DOHH2 (cell line): ENCODE measurements at regions not wholly inside any gene's neighbourhood (a gene's known extent, or its start where the extent isn't known, plus 50 kb on each side); places are given as distances from the start of the nearest gene placed in this dataset.

Source experiments
- H3F3A ChIP-seq: fragments of 200-600 bp; sonication (generic), shearing (Covaris generic); 2 replicates; pipeline ENCODE4 v1.6.0; 2016; ENCODE audit warnings: antibody characterized with exemption, mild to moderate bottlenecking; ENCODE audit not compliant: control insufficient read depth, insufficient read depth
- H3K27ac ChIP-seq: fragments of 200-600 bp; sonication (generic); 2 replicates; pipeline ENCODE4 v1.5.1; 2014; ENCODE audit warnings: low read depth, mild to moderate bottlenecking, low read length, moderate library complexity
- H3K27me3 ChIP-seq: fragments of 200-600 bp; sonication (generic); 2 replicates; pipeline ENCODE4 v1.6.1; 2014; ENCODE audit warnings: mild to moderate bottlenecking, low read length, mixed read lengths; ENCODE audit not compliant: control insufficient read depth
- H3K36me3 ChIP-seq: fragments of 200-600 bp; sonication (generic); 2 replicates; pipeline ENCODE4 v1.6.1; 2014; ENCODE audit warnings: mild to moderate bottlenecking, low read length, moderate library complexity, mixed read lengths; ENCODE audit not compliant: control insufficient read depth
- H3K4me1 ChIP-seq: fragments of 200-600 bp; sonication (generic); 2 replicates; pipeline ENCODE4 v1.6.1; 2014; ENCODE audit warnings: mild to moderate bottlenecking, low read length, mixed read lengths; ENCODE audit not compliant: control insufficient read depth
- H3K4me2 ChIP-seq: fragments of 200-600 bp; sonication (generic); 2 replicates; pipeline ENCODE4 v1.6.0; 2014; ENCODE audit warnings: mild to moderate bottlenecking, low read length, moderate library complexity
- H3K4me3 ChIP-seq: fragments of 200-600 bp; sonication (generic); 2 replicates; pipeline ENCODE4 v1.5.1; 2014; ENCODE audit warnings: mild to moderate bottlenecking, low read length, mixed read lengths
- H3K79me2 ChIP-seq: fragments of 200-600 bp; sonication (generic); 2 replicates; pipeline ENCODE4 v1.6.1; 2014; ENCODE audit warnings: mild to moderate bottlenecking, low read length, mixed read lengths; ENCODE audit not compliant: control insufficient read depth
- H3K9me2 ChIP-seq: fragments of 200-600 bp; sonication (generic); replicated peaks from 2 replicates; pipeline ENCODE4 v1.6.1; 2014; ENCODE audit warnings: mild to moderate bottlenecking, low read length, mixed read lengths; ENCODE audit not compliant: control insufficient read depth
- H3K9me3 ChIP-seq: fragments of 200-600 bp; sonication (generic); 2 replicates; pipeline ENCODE4 v1.6.1; 2014; ENCODE audit warnings: antibody characterized with exemption, low read length, mixed read lengths; ENCODE audit not compliant: control insufficient read depth, insufficient read depth
- H4K20me1 ChIP-seq: fragments of 200-600 bp; sonication (generic); 2 replicates; pipeline ENCODE4 v1.6.0; 2014; ENCODE audit warnings: low read depth, mild to moderate bottlenecking, antibody characterized with exemption, low read length, moderate library complexity; ENCODE audit not compliant: control insufficient read depth, insufficient read depth
- EZH2phosphoT487 ChIP-seq: fragments of 200-600 bp; sonication (generic); IDR thresholded peaks from 2 replicates; pipeline ENCODE4 v1.6.1; 2017; ENCODE audit warnings: borderline replicate concordance, mild to moderate bottlenecking, antibody characterized with exemption, low read length, moderate library complexity, mixed read lengths
- TF ChIP-seq, protein P1 (sequence below): fragments of 200-600 bp; sonication (generic); IDR thresholded peaks from one replicate; pipeline ENCODE4 v1.5.1; 2014; ENCODE audit warnings: antibody characterized with exemption, mild to moderate bottlenecking, low read depth, low read length; ENCODE audit not compliant: poor library complexity, severe bottlenecking

DNA sequence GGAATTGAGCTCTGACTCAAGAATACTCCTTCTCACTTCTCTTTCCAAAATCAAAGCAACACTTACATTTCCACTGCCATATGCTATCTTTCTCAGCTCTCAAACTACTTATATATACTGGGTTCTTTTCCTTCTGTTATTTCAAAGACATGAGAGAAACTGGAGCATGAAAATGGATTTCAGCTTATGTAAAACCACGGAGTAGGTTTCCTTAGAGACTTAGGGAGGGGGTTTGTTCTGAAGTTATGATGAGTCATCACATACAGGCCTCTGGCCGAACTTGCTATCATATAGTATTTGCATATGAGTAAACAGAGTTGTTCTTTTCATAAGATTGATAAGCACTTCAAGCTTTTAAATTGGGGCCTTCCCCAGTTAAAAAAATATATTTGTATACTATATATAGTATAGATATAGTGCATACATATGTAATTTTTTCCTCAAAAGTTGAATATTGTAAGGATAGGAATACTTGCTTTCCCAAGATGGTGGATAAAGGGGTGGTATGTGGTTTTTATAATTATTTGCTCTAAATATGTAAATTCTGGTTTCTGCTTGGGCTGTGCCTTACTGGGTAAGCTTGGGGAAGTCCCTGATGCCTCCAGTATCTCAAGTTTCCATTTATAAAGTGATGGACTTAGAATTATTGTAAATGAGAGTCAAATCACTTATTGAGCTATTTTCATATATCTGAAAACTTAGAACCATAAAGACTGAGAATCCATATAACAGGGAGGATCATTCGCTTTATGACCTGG lies 273.9 kb downstream of the RFPL4B start:
- Histone ChIP-seq H3K4me3 (no peak overlapping the region), H3K9me2 (no peaks in the 10 kb centered on the region), H3K4me1 (no peaks in the 10 kb centered on the region), H3K4me2 (no peak overlapping the region), H3K36me3 (no peaks in the 10 kb centered on the region), H3K9me3 (no peaks in the 10 kb centered on the region), H3K79me2 (no peaks in the 10 kb centered on the region), H3K27ac (no peak overlapping the region), H3F3A (no peaks in the 10 kb centered on the region), H4K20me1 (no peaks in the 10 kb centered on the region), H3K27me3 (no peaks in the 10 kb centered on the region)
- TF ChIP-seq EZH2phosphoT487: no peak
- TF ChIP-seq, protein P1, sequence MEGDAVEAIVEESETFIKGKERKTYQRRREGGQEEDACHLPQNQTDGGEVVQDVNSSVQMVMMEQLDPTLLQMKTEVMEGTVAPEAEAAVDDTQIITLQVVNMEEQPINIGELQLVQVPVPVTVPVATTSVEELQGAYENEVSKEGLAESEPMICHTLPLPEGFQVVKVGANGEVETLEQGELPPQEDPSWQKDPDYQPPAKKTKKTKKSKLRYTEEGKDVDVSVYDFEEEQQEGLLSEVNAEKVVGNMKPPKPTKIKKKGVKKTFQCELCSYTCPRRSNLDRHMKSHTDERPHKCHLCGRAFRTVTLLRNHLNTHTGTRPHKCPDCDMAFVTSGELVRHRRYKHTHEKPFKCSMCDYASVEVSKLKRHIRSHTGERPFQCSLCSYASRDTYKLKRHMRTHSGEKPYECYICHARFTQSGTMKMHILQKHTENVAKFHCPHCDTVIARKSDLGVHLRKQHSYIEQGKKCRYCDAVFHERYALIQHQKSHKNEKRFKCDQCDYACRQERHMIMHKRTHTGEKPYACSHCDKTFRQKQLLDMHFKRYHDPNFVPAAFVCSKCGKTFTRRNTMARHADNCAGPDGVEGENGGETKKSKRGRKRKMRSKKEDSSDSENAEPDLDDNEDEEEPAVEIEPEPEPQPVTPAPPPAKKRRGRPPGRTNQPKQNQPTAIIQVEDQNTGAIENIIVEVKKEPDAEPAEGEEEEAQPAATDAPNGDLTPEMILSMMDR: no peak

DNA sequence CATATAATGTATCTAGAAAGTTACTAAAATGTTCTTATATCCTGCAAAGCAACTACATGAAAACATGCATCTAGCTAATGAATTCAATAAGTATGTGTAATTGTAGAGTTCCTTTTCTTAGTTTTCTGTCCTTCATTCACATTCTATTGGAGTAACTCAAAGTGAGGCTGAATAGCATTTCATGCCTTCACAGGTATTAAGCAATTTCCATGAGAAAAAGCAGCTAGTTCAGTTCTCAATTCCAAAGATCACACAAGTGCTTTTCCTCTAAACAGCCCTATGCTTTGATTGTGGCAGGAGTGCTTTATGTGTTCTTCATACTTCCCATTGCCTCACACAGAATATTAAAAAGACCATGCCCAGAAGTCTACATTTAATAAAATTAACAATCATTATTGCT lies 274.9 kb downstream of the RFPL4B start:
- Histone ChIP-seq H3K36me3 (no peaks in the 10 kb centered on the region), H3K27me3 (no peaks in the 10 kb centered on the region), H3K4me3 (no peak overlapping the region), H3K4me1 (no peaks in the 10 kb centered on the region), H3K79me2 (no peaks in the 10 kb centered on the region), H3K9me3 (no peaks in the 10 kb centered on the region), H3K27ac (no peak overlapping the region), H3K9me2 (no peaks in the 10 kb centered on the region), H3F3A (no peaks in the 10 kb centered on the region), H4K20me1 (no peaks in the 10 kb centered on the region), H3K4me2 (no peak overlapping the region)
- TF ChIP-seq, protein P1: no peak
- no peak for TF ChIP-seq EZH2phosphoT487

DNA sequence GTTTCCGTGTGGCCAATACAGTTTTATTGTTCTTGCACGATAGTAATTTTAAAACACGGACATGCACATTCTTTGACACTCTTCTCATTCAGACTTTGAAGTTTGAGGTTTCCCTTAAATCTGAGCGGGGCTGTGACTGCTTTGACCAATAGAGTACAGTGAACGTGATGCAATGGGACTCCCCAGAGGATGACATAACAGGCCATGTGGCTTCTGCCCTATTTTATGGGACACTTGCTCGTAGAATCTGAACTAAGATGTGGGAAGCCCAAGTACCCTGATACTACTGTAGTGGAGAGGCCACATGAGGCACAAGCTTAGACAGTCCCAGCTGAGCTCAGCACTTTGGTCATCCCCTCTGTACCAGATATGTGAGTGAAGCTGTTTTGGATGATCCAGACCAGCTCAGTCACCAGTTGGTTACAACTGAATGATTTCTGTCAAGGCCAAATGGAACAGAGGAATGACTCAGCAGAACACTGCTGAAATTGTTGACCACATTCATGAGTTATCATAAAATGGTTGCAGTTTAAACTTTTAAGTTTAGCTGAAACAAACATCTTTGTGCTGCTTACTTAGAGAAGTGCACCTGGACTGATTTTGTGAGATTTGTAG lies 279.4 kb downstream of the RFPL4B start:
- H3K27ac ChIP-seq: no peak overlapping the region
- H3K4me3 ChIP-seq: no peak overlapping the region
- no peak for TF ChIP-seq EZH2phosphoT487
- TF ChIP-seq, protein P1: no peak
- no peaks in the 10 kb centered on the region for H3K4me1 ChIP-seq
- no peaks in the 10 kb centered on the region for H3K9me3 ChIP-seq
- H3K79me2 ChIP-seq: no peaks in the 10 kb centered on the region
- no peak overlapping the region for H3K4me2 ChIP-seq
- no peaks in the 10 kb centered on the region for H3K9me2 ChIP-seq
- H3K36me3 ChIP-seq: no peaks in the 10 kb centered on the region
- H4K20me1 ChIP-seq: no peaks in the 10 kb centered on the region
- no peaks in the 10 kb centered on the region for H3F3A ChIP-seq
- H3K27me3 ChIP-seq: no peaks in the 10 kb centered on the region
